LNCaP clone FGC (cell line): ENCODE measurements at regions not wholly inside any gene's neighbourhood (a gene's known extent, or its start where the extent isn't known, plus 50 kb on each side); places are given as distances from the start of the nearest gene placed in this dataset.

ENCODE experiments used
- DNase-seq: peaks from one replicate; pipeline ENCODE4 v3.0.0-alpha.2; 2011; ENCODE audit warnings: low read depth
- H3K4me3 ChIP-seq: 2 replicates; pipeline ENCODE4 v1.5.1; 2011; ENCODE audit warnings: mild to moderate bottlenecking, low read depth, low read length, control low read depth
- TF ChIP-seq, protein P1 (sequence below): IDR thresholded peaks from 2 replicates; pipeline ENCODE4 v1.5.1; 2012; ENCODE audit warnings: mild to moderate bottlenecking; ENCODE audit not compliant: control insufficient read depth, insufficient read depth; ENCODE audit errors: extremely low read depth

DNA sequence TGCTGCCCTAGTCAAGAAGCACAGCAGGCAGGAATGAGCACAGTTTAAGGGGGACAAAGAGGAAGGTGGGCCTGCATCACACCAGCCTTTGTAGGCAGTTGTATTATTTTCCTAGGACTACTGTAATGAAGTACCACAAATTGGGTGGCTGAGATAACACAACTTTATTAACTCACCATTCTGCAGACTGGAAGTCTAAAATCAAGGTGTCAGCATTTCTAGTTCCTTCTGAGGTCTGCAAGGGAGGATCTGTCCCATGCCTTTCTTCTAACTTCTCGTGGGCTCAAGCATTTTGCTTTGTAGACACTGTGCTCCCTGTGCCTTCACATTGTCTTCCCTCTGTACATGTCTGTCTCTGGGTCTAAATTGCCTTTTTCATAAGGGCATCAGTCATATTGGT, 488.5 kb upstream of the JARID2 start:
- DNase-seq = no peak
- TF ChIP-seq, protein P1, sequence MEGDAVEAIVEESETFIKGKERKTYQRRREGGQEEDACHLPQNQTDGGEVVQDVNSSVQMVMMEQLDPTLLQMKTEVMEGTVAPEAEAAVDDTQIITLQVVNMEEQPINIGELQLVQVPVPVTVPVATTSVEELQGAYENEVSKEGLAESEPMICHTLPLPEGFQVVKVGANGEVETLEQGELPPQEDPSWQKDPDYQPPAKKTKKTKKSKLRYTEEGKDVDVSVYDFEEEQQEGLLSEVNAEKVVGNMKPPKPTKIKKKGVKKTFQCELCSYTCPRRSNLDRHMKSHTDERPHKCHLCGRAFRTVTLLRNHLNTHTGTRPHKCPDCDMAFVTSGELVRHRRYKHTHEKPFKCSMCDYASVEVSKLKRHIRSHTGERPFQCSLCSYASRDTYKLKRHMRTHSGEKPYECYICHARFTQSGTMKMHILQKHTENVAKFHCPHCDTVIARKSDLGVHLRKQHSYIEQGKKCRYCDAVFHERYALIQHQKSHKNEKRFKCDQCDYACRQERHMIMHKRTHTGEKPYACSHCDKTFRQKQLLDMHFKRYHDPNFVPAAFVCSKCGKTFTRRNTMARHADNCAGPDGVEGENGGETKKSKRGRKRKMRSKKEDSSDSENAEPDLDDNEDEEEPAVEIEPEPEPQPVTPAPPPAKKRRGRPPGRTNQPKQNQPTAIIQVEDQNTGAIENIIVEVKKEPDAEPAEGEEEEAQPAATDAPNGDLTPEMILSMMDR = no peak

DNA sequence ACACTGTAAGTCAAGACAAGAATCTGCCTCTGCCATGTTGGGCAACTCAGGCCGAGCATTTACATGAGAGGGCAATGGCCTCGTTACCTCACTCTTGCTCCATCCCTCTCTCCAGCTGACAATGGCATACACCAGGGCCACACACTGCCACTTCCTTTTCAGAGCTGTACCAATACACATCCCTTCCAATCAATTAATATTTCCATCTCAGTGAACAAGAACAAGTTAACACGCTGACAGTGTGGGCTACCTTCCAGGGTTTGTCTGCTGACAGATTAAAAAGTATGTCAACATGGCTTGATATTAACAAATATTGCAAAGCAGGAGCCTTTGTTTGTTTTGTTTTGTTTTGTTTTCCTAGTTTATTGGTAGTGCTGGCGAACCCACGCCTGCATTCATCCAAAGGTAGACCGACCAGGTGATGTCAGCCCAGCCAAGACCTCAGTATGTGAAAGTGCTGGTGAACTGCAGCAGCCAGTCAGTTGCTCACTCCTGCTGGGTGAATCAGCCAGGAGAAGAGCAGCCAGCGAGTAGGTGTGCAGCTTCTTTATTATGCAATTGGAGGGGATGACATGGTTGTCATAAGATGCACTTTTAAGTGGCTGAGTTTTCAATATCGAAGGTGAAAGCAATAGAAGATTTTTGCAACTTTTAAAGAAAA, 487.3 kb upstream of the JARID2 start:
- TF ChIP-seq, protein P1 = no peak
- H3K4me3 ChIP-seq = no peak overlapping the region
- peak; percentile 98 for DNase-seq

More for the DNA sequence above, 488.5 kb upstream of the JARID2 start:
- no peak overlapping the region for H3K4me3 ChIP-seq

DNA sequence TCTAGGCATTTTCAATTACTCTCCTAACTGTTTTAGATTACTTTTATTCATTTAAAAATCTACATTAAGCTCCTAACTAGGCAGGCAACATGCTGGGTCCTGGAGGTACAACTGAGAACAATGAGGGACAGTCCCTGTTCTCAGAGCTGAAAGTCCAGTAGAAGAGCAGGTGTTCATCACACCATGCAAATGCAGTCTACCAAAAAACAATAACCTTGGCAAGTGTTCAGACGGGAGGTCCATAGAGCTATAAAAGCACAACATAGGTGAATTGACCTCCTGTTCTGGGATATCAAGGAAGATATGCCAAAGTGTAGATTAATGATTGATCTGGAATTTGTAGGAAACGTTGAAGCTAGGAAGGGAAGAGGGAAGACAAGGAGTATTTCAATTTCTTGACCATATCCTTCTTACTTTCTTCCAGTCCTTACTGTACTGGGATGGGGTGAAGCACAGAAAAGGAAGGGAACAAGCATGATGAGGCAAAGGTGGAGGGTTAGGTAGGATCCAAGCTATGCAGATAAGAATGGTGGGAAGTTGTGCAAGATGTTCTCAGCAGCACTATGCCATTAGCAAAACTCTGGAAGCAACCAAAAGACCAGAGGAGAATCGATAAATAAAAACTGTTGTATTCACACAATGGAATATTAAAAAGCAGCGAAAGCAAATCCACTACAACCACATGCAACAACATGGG, 485.7 kb upstream of the JARID2 start:
- TF ChIP-seq, protein P1 = no peak
- H3K4me3 ChIP-seq = no peak overlapping the region
- no peak for DNase-seq

DNA sequence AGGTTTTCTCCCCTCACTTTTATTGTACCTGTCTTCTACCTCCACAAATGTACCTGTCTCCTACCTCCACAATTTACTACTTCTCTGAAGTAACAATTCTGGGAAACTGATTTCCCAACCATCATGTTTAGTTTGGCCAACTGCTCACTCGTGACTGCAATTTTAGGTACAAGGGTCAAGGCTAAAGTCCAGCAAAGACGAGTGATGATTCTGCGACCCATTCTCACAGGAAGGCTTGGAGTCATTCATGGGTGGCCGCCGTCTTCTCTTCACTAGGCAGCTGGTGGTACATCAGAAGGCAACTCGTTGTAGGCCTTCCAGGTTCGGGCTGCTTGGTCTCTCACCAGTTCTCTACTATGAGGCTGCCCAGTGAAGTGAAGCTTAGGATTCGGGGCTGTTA, 483.8 kb upstream of the JARID2 start:
- DNase-seq = no peak
- H3K4me3 ChIP-seq = no peak overlapping the region
- TF ChIP-seq, protein P1 = no peak

DNA sequence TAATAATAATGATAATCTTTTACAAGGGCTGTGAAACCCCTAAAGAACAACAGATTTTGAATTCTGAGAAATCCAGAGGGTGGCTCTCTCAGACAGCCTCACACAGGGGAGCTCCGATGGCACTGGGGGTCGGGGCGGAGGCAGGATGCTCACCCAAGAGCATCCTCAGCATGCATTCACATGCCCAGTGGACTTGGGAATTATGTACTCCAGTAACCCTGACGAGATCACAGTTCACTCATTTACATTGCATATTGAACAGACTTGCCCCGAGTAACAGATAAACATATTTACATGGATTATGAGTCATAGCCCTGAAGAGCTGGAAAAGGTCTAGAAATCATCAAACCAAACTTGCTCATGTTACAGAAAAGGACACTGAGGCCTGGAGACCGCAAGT, 482.7 kb upstream of the JARID2 start:
- no peak overlapping the region for H3K4me3 ChIP-seq
- DNase-seq = no peak
- TF ChIP-seq, protein P1 = no peak

DNA sequence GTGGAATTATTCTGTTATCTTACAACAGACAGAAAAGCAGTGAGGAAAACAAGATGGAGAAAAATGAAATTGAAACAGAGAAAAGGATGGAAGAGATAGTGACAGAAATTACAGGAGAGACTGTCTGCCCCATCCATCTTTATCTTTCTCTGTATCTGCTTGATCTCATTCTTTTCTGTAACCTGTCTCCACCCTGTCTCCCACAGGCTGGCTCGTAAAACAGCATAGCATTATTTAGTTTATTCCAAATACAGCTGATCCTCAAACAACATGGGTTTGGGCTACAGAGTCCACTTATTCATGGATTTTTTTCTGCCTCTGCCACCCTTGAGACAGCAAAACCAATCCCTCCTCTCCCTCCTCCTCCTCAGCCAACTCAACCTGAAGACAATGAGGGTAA, 482.3 kb upstream of the JARID2 start:
- TF ChIP-seq, protein P1 = no peak
- H3K4me3 ChIP-seq = no peak overlapping the region
- peak; percentile 27 for DNase-seq
